H9 (cell line): ENCODE measurements at regions not wholly inside any gene's neighbourhood (a gene's known extent, or its start where the extent isn't known, plus 50 kb on each side); places are given as distances from the start of the nearest gene placed in this dataset.

Experiments
- DNase-seq: peaks from one replicate; pipeline ENCODE4 v3.0.0-alpha.2; 2017
- H2AFZ ChIP-seq: one replicate; pipeline ENCODE4 v1.6.1; 2013; ENCODE audit warnings: mild to moderate bottlenecking, low read length, control low read depth, moderate library complexity
- H2AK5ac ChIP-seq: 2 replicates; pipeline ENCODE4 v1.6.1; 2013; ENCODE audit warnings: low read length, control low read depth, mixed read lengths; ENCODE audit not compliant: insufficient read length
- H2BK120ac ChIP-seq: one replicate; pipeline ENCODE4 v1.6.1; 2013; ENCODE audit warnings: low read depth, mild to moderate bottlenecking, low read length, control low read depth, inconsistent platforms; ENCODE audit not compliant: poor library complexity, severe bottlenecking
- H2BK12ac ChIP-seq: 2 replicates; pipeline ENCODE4 v1.6.1; 2013; ENCODE audit warnings: low read length, control low read depth, mixed read lengths, low read depth; ENCODE audit not compliant: insufficient read length
- H2BK15ac ChIP-seq: 2 replicates; pipeline ENCODE4 v1.6.1; 2013; ENCODE audit warnings: low read depth, low read length, control low read depth
- H2BK20ac ChIP-seq: one replicate; pipeline ENCODE4 v1.6.1; 2013; ENCODE audit warnings: low read depth, mild to moderate bottlenecking, low read length, control low read depth, inconsistent platforms; ENCODE audit not compliant: poor library complexity, severe bottlenecking
- H2BK5ac ChIP-seq: 2 replicates; pipeline ENCODE4 v1.6.1; 2013; ENCODE audit warnings: low read length, control low read depth, mixed read lengths; ENCODE audit not compliant: insufficient read length
- H3K14ac ChIP-seq: 2 replicates; pipeline ENCODE4 v1.6.1; 2013; ENCODE audit warnings: low read length, control low read depth; ENCODE audit not compliant: insufficient read depth
- H3K18ac ChIP-seq: 2 replicates; pipeline ENCODE4 v1.6.1; 2013; ENCODE audit warnings: low read depth, mild to moderate bottlenecking, mixed read lengths, low read length, control low read depth; ENCODE audit not compliant: insufficient read length
- H3K23ac ChIP-seq: 2 replicates; pipeline ENCODE4 v1.6.1; 2013; ENCODE audit warnings: low read length, control low read depth, mixed read lengths, low read depth; ENCODE audit not compliant: insufficient read length
- H3K23me2 ChIP-seq: 2 replicates; pipeline ENCODE4 v1.6.1; 2013; ENCODE audit warnings: low read depth, mild to moderate bottlenecking, mixed read lengths, low read length, control low read depth; ENCODE audit not compliant: insufficient read length, poor library complexity, severe bottlenecking
- H3K27ac ChIP-seq: 2 replicates; pipeline ENCODE4 v1.5.1; 2013; ENCODE audit warnings: low read length, control low read depth, mixed read lengths, low read depth; ENCODE audit not compliant: insufficient read length
- H3K27me3 ChIP-seq: 2 replicates; pipeline ENCODE4 v1.6.1; 2013; ENCODE audit warnings: low read length, control low read depth, inconsistent platforms; ENCODE audit not compliant: insufficient read depth
- H3K4ac ChIP-seq: 2 replicates; pipeline ENCODE4 v1.6.1; 2013; ENCODE audit warnings: low read depth, mild to moderate bottlenecking, control low read depth, inconsistent platforms, low read length, moderate library complexity
- H3K4me1 ChIP-seq: 2 replicates; pipeline ENCODE4 v1.6.1; 2013; ENCODE audit warnings: low read length, control low read depth, inconsistent platforms; ENCODE audit not compliant: insufficient read depth
- H3K4me2 ChIP-seq: 2 replicates; pipeline ENCODE4 v1.6.1; 2013; ENCODE audit warnings: low read length, control low read depth, mixed read lengths; ENCODE audit not compliant: insufficient read length, insufficient read depth
- H3K56ac ChIP-seq: 2 replicates; pipeline ENCODE4 v1.6.1; 2013; ENCODE audit warnings: low read depth, mild to moderate bottlenecking, mixed read lengths, low read length, control low read depth; ENCODE audit not compliant: insufficient read length
- H3K79me1 ChIP-seq: 2 replicates; pipeline ENCODE4 v1.6.1; 2013; ENCODE audit warnings: low read depth, mild to moderate bottlenecking, moderate library complexity, low read length, control low read depth, inconsistent platforms; ENCODE audit not compliant: insufficient read depth, poor library complexity, severe bottlenecking
- H3K79me2 ChIP-seq: 2 replicates; pipeline ENCODE4 v1.6.1; 2013; ENCODE audit warnings: low read length, control low read depth, inconsistent platforms; ENCODE audit not compliant: insufficient read depth
- H3K9ac ChIP-seq: 2 replicates; pipeline ENCODE4 v1.6.1; 2013; ENCODE audit warnings: low read length, control low read depth, mixed read lengths; ENCODE audit not compliant: insufficient read length; ENCODE audit errors: extremely low read depth
- H3K9me3 ChIP-seq: one replicate; pipeline ENCODE4 v1.6.1; 2013; ENCODE audit warnings: low read depth, low read length, inconsistent platforms; ENCODE audit not compliant: control insufficient read depth
- H3T11ph ChIP-seq: one replicate; pipeline ENCODE4 v1.6.1; 2013; ENCODE audit warnings: mild to moderate bottlenecking, low read length, control low read depth, inconsistent platforms
- H4K20me1 ChIP-seq: one replicate; pipeline ENCODE4 v1.6.1; 2013; ENCODE audit not compliant: control insufficient read depth, insufficient read length, insufficient read depth
- H4K5ac ChIP-seq: 2 replicates; pipeline ENCODE4 v1.6.1; 2013; ENCODE audit warnings: low read depth, mild to moderate bottlenecking, mixed read lengths, low read length, control low read depth; ENCODE audit not compliant: insufficient read length
- H4K8ac ChIP-seq: replicated peaks from 2 replicates; pipeline ENCODE4 v1.6.1; 2013; ENCODE audit warnings: low read length, control low read depth, mixed read lengths, low read depth; ENCODE audit not compliant: insufficient read length
- H4K91ac ChIP-seq: 2 replicates; pipeline ENCODE4 v1.6.1; 2013; ENCODE audit warnings: low read depth, mild to moderate bottlenecking, moderate library complexity, mixed read lengths, low read length, control low read depth; ENCODE audit not compliant: insufficient read length
- H3K27ac Mint-ChIP-seq, 3 experiments: 2 replicates in 2 of 3; 3 replicates in 1 of 3; pipeline ENCODE4 v1.8.0; 2020 to 2021; ENCODE audit warnings: mixed read lengths in 3 of 3, mild to moderate bottlenecking in 1 of 3, moderate library complexity in 1 of 3
- H3K27me3 Mint-ChIP-seq: 2 replicates; pipeline ENCODE4 v1.8.0; 2021; ENCODE audit warnings: low read depth, mild to moderate bottlenecking, moderate library complexity, mixed read lengths
- H3K36me3 Mint-ChIP-seq, 3 experiments: 2 replicates in 2 of 3; 3 replicates in 1 of 3; pipeline ENCODE4 v1.8.0; 2020 to 2021; ENCODE audit warnings: low read depth in 3 of 3, mixed read lengths in 3 of 3; ENCODE audit not compliant: insufficient read depth in 1 of 3
- H3K4me1 Mint-ChIP-seq, 2 experiments: 2 replicates each; pipeline ENCODE4 v1.8.0; 2020; ENCODE audit warnings: mixed read lengths in 2 of 2
- H3K4me3 Mint-ChIP-seq, 2 experiments: 2 replicates in 1 of 2; 3 replicates in 1 of 2; pipeline ENCODE4 v1.8.0; 2020 to 2021; ENCODE audit warnings: mild to moderate bottlenecking in 2 of 2, mixed read lengths in 2 of 2, moderate library complexity in 1 of 2
- H3K9me3 Mint-ChIP-seq, 2 experiments: 2 replicates in 1 of 2; 3 replicates in 1 of 2; pipeline ENCODE4 v1.8.0; 2020; ENCODE audit warnings: mild to moderate bottlenecking in 2 of 2, mixed read lengths in 2 of 2, moderate library complexity in 1 of 2
- CTCF ChIP-seq: fragments of 200-600 bp; sonication (generic); conservative IDR thresholded peaks from 3 replicates; pipeline ENCODE4 v1.8.0; 2021; ENCODE audit warnings: antibody characterized with exemption, mild to moderate bottlenecking
- WGBS: extraction: QIAGEN DNeasy Blood & Tissue Kit; methylation state at CpG from one replicate; pipeline ENCODE4 v1.1.7; 2013; ENCODE audit warnings: missing lambda C conversion rate, low lambda C conversion rate, mixed read lengths; ENCODE audit not compliant: insufficient read length; ENCODE audit errors: extremely low coverage; 5-methylcytosine and 5-hydroxymethylcytosine counted together

GRCh38 chr10:117928741-117929140, 118.0 kb downstream of the RAB11FIP2 start:
- no peak overlapping the region for H2BK12ac ChIP-seq
- Mint-ChIP-seq H3K4me1 (peaks cover 23 to 27% of the 10 kb centered on the region in 2 experiments), H3K9me3 (peaks cover 8 to 10% of the 10 kb centered on the region in 2 experiments; a peak in 3 of 5 replicates), H3K4me3 (no peak overlapping the region), H3K36me3 (peaks cover 0 to 4% (median 0%) of the 10 kb centered on the region in 3 experiments; a peak in 3 of 7 replicates), H3K27me3 (no peaks in the 10 kb centered on the region), H3K27ac (no peak overlapping the region; a peak in 1 of 7 replicates)
- no peak overlapping the region for H3K4me2 ChIP-seq
- H3K9me3 ChIP-seq: no peaks in the 10 kb centered on the region
- H3K4ac ChIP-seq: no peak overlapping the region
- H2AFZ ChIP-seq: no peak overlapping the region
- no peaks in the 10 kb centered on the region for H3K23me2 ChIP-seq
- no peak overlapping the region for H3K27ac ChIP-seq
- no peak overlapping the region for H3K56ac ChIP-seq
- no peak overlapping the region for H4K5ac ChIP-seq
- WGBS: no CpG with 5 or more reads among the region's 6 CpGs
- H2BK5ac ChIP-seq: no peak overlapping the region
- H3T11ph ChIP-seq: no peak overlapping the region
- H4K8ac ChIP-seq: no peak overlapping the region
- no peak overlapping the region for H2BK15ac ChIP-seq
- no peak overlapping the region for H3K18ac ChIP-seq
- H3K79me1 ChIP-seq: no peaks in the 10 kb centered on the region
- H3K14ac ChIP-seq: no peak overlapping the region
- no peak overlapping the region for H2BK20ac ChIP-seq
- no peaks in the 10 kb centered on the region for H3K79me2 ChIP-seq
- no peak for TF ChIP-seq CTCF
- H2AK5ac ChIP-seq: no peak overlapping the region
- no peak overlapping the region for H3K23ac ChIP-seq
- no peak for DNase-seq
- H4K20me1 ChIP-seq: peaks cover 3% of the 10 kb centered on the region
- peaks cover 2% of the 10 kb centered on the region; the same call in 1 of the 2 replicates for H3K4me1 ChIP-seq
- H4K91ac ChIP-seq: no peak overlapping the region
- no peaks in the 10 kb centered on the region for H3K27me3 ChIP-seq
- H3K9ac ChIP-seq: no peak overlapping the region
- no peak overlapping the region for H2BK120ac ChIP-seq
